ENCODE measurements at regions not wholly inside any gene's neighbourhood (a gene's known extent, or its start where the extent isn't known, plus 50 kb on each side); places are given as distances from the start of the nearest gene placed in this dataset.

DNA sequence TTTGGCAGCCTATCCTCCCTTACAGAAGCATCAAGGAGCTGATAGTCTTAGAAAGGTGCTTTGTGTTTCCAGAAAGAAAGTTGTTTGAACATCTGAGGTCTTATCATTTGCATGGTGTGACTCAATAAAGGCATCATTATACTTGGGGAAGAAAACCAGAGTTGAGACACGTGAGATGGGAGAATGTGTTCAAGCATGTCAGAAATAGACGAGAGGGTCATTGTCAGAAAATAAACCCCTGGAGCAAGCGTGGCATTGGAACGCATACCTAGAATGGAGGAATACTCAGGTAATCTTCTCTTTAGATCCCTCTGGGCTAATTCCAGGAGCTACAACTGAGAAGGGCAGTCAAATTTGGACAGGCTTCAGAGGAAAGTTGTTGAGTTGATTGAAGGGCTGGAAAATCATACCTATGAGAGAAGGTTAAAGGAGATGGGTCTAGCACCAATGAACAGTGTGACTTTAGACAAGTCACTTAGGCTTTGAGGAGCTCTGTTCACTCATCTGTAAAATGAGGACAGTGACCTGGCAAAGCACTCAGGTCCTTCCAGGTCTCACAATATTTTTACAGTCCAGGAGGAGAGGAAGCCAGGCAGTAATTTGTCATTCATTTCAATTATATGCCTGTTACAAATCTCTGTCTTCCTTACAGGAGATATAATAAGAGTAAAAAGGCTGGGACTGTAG is 101.3 kb upstream of the C1orf21 start:
- TF ChIP-seq RFX5 (IDR thresholded peaks at IDR 0.05; ENCODE audit: low read depth, low read length), result no peak
- TF ChIP-seq, protein P1, sequence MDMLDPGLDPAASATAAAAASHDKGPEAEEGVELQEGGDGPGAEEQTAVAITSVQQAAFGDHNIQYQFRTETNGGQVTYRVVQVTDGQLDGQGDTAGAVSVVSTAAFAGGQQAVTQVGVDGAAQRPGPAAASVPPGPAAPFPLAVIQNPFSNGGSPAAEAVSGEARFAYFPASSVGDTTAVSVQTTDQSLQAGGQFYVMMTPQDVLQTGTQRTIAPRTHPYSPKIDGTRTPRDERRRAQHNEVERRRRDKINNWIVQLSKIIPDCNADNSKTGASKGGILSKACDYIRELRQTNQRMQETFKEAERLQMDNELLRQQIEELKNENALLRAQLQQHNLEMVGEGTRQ (IDR thresholded peaks at IDR 0.05; ENCODE audit: low read depth, low read length), result no peak
- TF ChIP-seq, protein P2, sequence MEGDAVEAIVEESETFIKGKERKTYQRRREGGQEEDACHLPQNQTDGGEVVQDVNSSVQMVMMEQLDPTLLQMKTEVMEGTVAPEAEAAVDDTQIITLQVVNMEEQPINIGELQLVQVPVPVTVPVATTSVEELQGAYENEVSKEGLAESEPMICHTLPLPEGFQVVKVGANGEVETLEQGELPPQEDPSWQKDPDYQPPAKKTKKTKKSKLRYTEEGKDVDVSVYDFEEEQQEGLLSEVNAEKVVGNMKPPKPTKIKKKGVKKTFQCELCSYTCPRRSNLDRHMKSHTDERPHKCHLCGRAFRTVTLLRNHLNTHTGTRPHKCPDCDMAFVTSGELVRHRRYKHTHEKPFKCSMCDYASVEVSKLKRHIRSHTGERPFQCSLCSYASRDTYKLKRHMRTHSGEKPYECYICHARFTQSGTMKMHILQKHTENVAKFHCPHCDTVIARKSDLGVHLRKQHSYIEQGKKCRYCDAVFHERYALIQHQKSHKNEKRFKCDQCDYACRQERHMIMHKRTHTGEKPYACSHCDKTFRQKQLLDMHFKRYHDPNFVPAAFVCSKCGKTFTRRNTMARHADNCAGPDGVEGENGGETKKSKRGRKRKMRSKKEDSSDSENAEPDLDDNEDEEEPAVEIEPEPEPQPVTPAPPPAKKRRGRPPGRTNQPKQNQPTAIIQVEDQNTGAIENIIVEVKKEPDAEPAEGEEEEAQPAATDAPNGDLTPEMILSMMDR (conservative IDR thresholded peaks at IDR 0.05; ENCODE audit: low read depth, low read length), result no peak
- TF ChIP-seq CHD1 (IDR thresholded peaks at IDR 0.05; ENCODE audit: low read depth, low read length), result no peak
- no peak for TF ChIP-seq SMC3 (IDR thresholded peaks at IDR 0.05; ENCODE audit: low read depth, low read length)
- no peak for TF ChIP-seq RCOR1 (IDR thresholded peaks at IDR 0.05; ENCODE audit: insufficient replicate concordance, low read length)
- no peak for TF ChIP-seq RAD21 (IDR thresholded peaks at IDR 0.05; ENCODE audit: low read length)
- TF ChIP-seq BHLHE40 (IDR thresholded peaks at IDR 0.05; ENCODE audit: low read depth, low read length), result no peak
- no peak for TF ChIP-seq POLR2A (IDR thresholded peaks at IDR 0.05; ENCODE audit: low read depth, low read length)
